Lung (tissue), 11 donors: ENCODE measurements at regions not wholly inside any gene's neighbourhood (a gene's known extent, or its start where the extent isn't known, plus 50 kb on each side); places are given as distances from the start of the nearest gene placed in this dataset.

Experiments used
- ATAC-seq: fragments of 200-7000 bp; cut with Tn5 transposase; one replicate; pipeline ENCODE4 v1.9.1; 2020; ENCODE audit warnings: moderate number of reproducible peaks; ENCODE audit not compliant: insufficient read depth, low FRiP score
- DNase-seq, 3 donors: peaks; one replicate each; pipeline ENCODE4 v3.0.0-alpha.2; 2013 to 2017
- H3K27ac ChIP-seq, 2 donors: one replicate each; pipeline ENCODE4 v1.5.1; 2013; ENCODE audit warnings: mild to moderate bottlenecking in 2 of 2, moderate library complexity in 2 of 2, control low read depth in 1 of 2, inconsistent platforms in 1 of 2, low read depth in 1 of 2, low read length in 1 of 2
- H3K27me3 ChIP-seq, 3 donors: one replicate each; pipeline ENCODE4 v1.5.1; 2013; ENCODE audit warnings: low read length in 2 of 3; ENCODE audit not compliant: control insufficient read depth in 3 of 3, insufficient read depth in 3 of 3
- H3K36me3 ChIP-seq, 4 donors: one replicate each; pipeline ENCODE4 v1.5.1; 2013; ENCODE audit warnings: low read length in 4 of 4, mild to moderate bottlenecking in 1 of 4, moderate library complexity in 1 of 4; ENCODE audit not compliant: control insufficient read depth in 4 of 4, insufficient read depth in 4 of 4
- H3K4me1 ChIP-seq, 5 donors: one replicate each; pipeline ENCODE4 v1.5.1; 2013; ENCODE audit warnings: low read length in 5 of 5, mild to moderate bottlenecking in 2 of 5, moderate library complexity in 1 of 5; ENCODE audit not compliant: control insufficient read depth in 5 of 5, insufficient read depth in 5 of 5
- H3K4me3 ChIP-seq: one replicate; pipeline ENCODE4 v1.5.1; 2013; ENCODE audit warnings: mild to moderate bottlenecking, control low read depth, moderate library complexity
- H3K9ac ChIP-seq, 2 donors: one replicate each; pipeline ENCODE4 v1.5.1; 2013; ENCODE audit warnings: low read length in 2 of 2, control low read depth in 1 of 2; ENCODE audit not compliant: insufficient read depth in 1 of 2
- H3K9me3 ChIP-seq, 4 donors: one replicate each; pipeline ENCODE4 v1.5.1; 2013; ENCODE audit warnings: low read length in 3 of 4, mild to moderate bottlenecking in 1 of 4, moderate library complexity in 1 of 4; ENCODE audit not compliant: control insufficient read depth in 4 of 4, insufficient read depth in 3 of 4
- WGBS, 2 donors: extraction: QIAGEN DNeasy Blood & Tissue Kit; methylation state at CpG; one replicate each; pipeline ENCODE4 v1.1.7; 2013; 5-methylcytosine and 5-hydroxymethylcytosine counted together
- TF ChIP-seq, protein P1 (sequence below): IDR thresholded peaks from 2 replicates; pipeline ENCODE4 v1.5.1; 2012; ENCODE audit warnings: mild to moderate bottlenecking; ENCODE audit errors: control extremely low read depth, extremely low read depth
- donor health status: control.
- donor health status: control.
- donor health status: Bipolar disorder and iron deficiency.
- donor health status: healthy.
- donor health status: DM: yes; HTN: yes; CAD: no.

DNA sequence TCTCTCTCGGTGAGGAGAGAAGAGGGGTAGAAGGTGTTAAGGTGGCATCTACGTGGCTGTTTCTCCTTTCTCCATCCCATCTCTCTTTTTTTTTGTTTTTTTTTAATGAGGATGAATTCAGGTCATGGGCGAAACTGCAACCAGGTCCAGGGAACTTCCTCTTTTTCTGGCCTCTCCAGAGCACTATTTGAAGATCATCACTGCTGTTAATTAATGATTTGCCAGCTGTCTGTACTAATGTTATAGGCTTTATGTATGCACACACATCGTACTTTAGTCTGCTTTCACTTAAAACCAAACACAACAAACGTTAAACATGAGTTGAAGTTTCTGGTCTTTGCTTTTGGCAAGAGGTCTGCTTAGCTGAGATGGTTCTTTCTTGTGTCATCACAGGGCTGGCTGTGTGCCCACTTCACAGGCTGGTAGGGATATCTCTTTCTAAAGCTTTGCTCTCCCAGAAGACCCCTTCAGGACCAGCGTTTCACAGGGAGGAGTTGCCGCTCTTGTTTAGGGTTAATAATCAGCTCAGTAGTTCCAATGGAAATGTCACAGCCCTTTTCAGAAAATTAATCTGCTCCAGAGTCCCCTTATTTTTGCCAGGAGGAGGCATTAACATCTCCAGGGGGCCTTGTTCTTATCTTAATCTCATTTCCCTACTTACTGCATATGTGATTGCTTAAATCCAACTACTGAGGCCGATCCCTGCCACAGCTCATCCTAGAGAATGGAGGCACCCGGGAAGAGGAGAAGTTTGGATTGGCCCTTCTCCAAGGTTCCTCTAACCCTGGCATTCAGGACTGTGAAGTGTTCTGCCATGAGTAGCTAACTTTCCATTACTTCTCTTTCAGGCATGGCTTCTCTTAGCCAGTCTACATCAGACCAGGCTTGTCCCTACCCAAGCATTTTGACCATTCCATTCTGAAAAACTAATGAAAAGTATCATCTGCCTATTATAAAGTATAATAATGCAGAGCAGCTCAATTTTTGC, 273.9 kb upstream of the NFE2L3 start:
- TF ChIP-seq, protein P1, sequence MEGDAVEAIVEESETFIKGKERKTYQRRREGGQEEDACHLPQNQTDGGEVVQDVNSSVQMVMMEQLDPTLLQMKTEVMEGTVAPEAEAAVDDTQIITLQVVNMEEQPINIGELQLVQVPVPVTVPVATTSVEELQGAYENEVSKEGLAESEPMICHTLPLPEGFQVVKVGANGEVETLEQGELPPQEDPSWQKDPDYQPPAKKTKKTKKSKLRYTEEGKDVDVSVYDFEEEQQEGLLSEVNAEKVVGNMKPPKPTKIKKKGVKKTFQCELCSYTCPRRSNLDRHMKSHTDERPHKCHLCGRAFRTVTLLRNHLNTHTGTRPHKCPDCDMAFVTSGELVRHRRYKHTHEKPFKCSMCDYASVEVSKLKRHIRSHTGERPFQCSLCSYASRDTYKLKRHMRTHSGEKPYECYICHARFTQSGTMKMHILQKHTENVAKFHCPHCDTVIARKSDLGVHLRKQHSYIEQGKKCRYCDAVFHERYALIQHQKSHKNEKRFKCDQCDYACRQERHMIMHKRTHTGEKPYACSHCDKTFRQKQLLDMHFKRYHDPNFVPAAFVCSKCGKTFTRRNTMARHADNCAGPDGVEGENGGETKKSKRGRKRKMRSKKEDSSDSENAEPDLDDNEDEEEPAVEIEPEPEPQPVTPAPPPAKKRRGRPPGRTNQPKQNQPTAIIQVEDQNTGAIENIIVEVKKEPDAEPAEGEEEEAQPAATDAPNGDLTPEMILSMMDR = no peak
- Histone ChIP-seq H3K27ac (no peak overlapping the region), H3K9me3 (peaks cover 0 to 6% (median 0%) of the 10 kb centered on the region in 4 donors), H3K4me1 (peaks cover 0 to 4% (median 0%) of the 10 kb centered on the region in 5 donors), H3K27me3 (peaks cover 7 to 52% (median 21%) of the 10 kb centered on the region in 3 donors), H3K4me3 (no peak overlapping the region), H3K9ac (no peak overlapping the region), H3K36me3 (no peaks in the 10 kb centered on the region)
- no peak for ATAC-seq
- peak in 2 of 3 donors; percentile 25 to 38 for DNase-seq
- 63 to 78% methylated on average over 9 of the region's 9 CpGs for WGBS, 2 donors

DNA sequence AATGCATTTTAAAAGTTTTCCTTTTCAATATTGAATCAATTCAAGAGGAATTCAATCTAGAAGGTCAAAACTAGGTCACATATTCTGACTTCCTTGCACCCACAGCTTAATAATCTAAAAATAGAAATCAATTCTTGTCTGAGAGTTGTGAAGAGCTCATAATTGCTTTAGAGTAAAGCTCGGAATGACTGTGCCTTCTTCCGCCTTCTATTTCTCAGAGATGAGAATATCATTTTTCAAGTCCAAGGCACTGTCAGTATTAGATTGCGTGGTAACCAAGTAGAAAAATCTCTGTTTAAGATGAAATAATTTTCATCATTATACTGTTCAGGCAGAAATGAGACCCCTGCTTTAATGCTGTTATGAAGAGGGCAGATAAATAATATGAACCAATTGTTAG, 272.2 kb upstream of the NFE2L3 start:
- Histone ChIP-seq H3K4me1 (peaks cover 0 to 4% (median 0%) of the 10 kb centered on the region in 5 donors), H3K9me3 (peaks cover 0 to 6% (median 0%) of the 10 kb centered on the region in 4 donors), H3K27ac (no peak overlapping the region), H3K4me3 (no peak overlapping the region), H3K9ac (no peak overlapping the region), H3K27me3 (peaks cover 4 to 48% (median 19%) of the 10 kb centered on the region in 3 donors), H3K36me3 (no peaks in the 10 kb centered on the region)
- TF ChIP-seq, protein P1 = no peak
- no peak for ATAC-seq
- no peak for DNase-seq
- WGBS, 2 donors = 85 to 96% methylated on average over 3 of the region's 3 CpGs

DNA sequence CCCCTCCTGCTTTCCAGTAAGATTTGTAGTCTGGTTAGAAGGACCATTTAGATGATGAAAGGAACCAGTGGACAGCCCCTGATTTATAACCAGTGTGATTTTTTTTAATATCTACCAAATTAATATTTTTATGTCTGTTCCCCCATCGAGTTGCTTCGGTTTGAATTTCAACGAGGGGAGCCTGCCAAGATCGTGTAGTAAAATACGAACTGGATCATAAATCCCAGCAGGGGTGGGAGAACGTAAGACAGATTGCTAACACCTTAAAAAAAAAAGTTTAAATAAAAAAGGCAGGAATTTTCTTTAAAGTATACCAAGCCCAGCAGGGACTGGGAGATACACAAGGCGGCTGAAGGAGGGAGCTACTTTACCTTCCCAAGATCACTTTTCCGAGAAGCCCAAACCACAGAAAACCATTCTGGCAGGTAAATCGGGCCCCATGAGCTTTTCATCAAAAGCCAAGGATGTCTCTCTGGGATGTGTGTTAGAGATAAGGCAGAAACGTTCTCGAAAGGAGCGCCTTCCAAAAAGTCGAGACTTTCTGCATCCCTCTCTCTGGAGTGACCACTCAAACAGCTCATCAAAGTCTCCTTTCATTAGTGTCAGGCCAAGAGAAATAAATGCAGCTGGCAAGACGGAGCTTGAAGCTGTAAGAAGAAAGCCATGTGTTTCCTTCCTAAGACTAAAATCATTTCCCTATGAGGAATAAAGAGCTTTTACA, 270.5 kb upstream of the NFE2L3 start:
- 72 to 77% methylated on average over 14 of the region's 14 CpGs for WGBS, 2 donors
- Histone ChIP-seq H3K9ac (no peak overlapping the region), H3K27ac (no peak overlapping the region), H3K4me3 (no peak overlapping the region), H3K9me3 (peaks cover 0 to 3% (median 0%) of the 10 kb centered on the region in 4 donors), H3K36me3 (no peaks in the 10 kb centered on the region), H3K4me1 (peaks cover 0 to 4% (median 0%) of the 10 kb centered on the region in 5 donors), H3K27me3 (peaks cover 4 to 37% (median 25%) of the 10 kb centered on the region in 3 donors)
- TF ChIP-seq, protein P1 = no peak
- DNase-seq (peak in 2 of 3 donors; percentile 26 to 52), ATAC-seq (no peak)
